ENCODE measurements at regions not wholly inside any gene's neighbourhood (a gene's known extent, or its start where the extent isn't known, plus 50 kb on each side); places are given as distances from the start of the nearest gene placed in this dataset.

GRCh38 chr2:224146356-224147160 is 107.5 kb upstream of the SERPINE2 start:
- no peak for TF ChIP-seq EZH2 (IDR thresholded peaks at IDR 0.05; ENCODE audit: low read length)
- TF ChIP-seq CTCF (optimal IDR thresholded peaks at IDR 0.05 in 1 of 3, IDR thresholded peaks at IDR 0.05 in 1 of 3, conservative IDR thresholded peaks at IDR 0.05 in 1 of 3; ENCODE audit: extremely low read depth in 1 of 3, insufficient read depth in 2 of 3, low read length in 3 of 3) = no peak
